IPS-NIHi7 (cell line): ENCODE measurements at regions not wholly inside any gene's neighbourhood (a gene's known extent, or its start where the extent isn't known, plus 50 kb on each side); places are given as distances from the start of the nearest gene placed in this dataset.

ENCODE experiments used
- DNase-seq: peaks from one replicate; pipeline ENCODE4 v3.0.0; 2012; ENCODE audit warnings: mixed read lengths; ENCODE audit errors: extremely low spot score

DNA sequence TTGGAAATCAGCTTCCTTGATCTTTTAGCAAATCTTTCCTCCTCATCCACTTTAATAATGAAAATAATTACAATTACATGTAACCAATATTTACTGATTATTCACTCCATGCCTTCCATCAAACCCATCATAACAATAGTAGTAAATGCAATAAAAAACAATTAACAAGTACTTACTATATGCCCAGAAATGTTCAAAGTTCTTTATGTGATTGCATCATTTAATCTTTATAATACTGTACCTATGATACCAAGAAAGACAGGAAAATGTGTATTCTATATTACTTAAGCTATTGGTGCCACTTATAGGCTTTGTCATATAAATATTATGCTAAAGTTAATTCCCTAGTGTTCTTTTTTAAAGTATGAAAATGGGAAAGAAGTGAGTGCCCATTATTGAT, 210.2 kb upstream of the PKDCC start:
- no peak for DNase-seq

DNA sequence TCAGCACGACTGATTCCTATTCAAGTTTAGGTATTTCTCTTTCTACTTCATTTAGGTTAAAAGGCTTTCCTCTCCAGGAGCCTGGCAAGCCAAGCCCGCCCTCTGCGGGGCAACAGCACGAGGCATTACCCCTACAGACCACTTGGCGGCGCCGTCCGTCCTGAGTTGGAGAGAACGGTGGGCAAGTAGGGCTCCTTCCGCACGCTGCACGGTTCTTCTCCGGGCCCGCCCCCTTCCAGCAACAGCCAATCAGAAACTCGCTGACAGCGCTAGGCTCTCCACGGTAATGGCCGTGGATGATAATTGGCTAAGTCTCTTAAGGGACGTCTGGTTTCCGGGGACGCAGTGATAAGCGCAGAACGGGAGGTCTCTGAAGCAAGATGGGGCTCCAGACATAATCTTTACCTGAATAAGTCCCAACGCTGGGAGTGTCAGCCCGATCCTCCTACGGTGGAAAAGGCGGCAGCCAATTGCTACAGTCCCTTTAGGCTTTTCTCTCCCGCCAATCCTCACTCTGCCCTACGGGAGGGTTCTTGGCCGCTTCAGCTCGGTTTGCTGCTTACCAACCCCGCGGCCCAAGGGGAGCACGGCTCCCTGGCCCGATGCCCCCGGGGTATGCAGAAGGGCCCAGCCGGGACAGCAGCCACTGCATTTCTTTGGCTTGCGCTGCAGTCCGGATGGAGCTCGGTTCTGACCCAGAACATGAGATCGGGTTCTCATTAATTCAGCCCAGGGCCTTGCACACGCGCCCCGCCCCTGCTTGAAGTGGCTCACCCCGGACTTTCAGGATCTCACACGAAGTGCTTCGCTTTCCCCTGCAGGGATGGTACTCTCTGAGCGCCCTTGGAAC, 206.9 kb upstream of the PKDCC start:
- DNase-seq: peak; percentile 98

DNA sequence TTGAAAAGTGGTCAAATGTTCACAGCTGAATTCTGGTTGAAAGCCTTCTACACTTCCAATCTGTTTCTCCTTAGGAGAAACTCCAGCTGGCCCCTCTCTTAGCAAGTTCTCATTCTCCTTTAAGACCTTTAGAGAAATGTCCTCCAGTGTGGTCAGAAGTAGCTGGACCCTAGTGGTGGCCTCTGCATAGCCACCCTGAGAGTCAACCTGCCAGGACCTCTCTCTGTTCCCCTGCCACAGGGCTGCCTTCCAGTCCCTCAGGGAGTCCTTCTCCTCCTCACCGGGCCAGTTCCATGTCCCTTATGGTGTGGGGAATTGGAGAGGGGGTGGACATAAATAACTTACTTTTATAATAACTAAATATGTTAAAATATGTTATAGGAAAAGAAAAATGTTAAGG, 200.9 kb upstream of the PKDCC start:
- no peak for DNase-seq

DNA sequence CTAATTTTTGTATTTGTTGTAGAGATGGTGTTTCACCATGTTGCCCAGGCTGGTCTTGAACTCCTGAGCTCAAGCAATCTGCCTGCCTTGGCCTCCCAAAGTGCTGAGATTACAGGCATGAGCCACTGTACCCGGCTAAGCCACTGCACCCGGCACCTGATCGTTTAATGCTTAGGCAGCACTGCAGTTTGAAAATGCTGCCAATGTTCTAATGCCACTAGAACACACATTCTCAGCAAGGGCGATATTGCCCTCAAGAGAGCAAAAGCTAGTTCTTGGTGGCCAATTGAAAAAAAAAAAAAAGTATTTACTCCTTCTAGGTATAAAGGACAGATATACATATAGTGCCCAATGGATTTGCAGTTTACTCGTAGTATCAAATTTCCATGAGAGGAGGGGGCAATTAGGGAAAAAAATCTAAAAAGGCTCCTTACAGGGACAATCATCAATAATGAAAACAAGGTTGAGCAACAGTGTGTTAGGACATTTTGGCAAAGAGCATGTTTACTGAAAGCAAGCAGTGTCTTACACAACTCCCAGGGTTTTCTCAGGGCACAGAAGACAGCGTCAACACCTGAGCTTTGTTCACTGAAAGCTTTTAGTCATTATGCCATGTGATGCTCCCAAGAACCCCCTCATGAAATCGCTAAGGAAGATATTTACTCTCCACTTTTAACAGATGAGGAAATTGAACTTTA, 199.9 kb upstream of the PKDCC start:
- no peak for DNase-seq

DNA sequence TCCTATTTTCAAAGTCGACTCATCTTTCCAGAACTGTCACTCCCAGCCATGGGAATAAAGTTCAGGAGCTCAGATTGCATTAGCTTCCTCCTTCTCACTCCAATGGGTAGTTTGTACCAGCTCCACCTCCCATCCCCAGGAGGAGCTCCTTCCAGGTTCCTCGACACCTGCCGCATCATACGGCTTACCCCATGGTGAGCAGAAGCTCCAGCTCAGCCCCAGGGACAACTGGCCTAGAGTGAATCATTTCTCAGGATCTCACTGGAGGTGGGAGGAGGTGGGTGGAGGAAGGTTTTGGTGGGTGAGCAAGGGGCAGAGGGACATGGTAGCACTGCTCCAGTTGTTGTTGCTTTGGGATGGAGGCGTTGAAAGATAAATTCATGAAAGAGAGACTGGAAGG, 196.3 kb upstream of the PKDCC start:
- DNase-seq: no peak

DNA sequence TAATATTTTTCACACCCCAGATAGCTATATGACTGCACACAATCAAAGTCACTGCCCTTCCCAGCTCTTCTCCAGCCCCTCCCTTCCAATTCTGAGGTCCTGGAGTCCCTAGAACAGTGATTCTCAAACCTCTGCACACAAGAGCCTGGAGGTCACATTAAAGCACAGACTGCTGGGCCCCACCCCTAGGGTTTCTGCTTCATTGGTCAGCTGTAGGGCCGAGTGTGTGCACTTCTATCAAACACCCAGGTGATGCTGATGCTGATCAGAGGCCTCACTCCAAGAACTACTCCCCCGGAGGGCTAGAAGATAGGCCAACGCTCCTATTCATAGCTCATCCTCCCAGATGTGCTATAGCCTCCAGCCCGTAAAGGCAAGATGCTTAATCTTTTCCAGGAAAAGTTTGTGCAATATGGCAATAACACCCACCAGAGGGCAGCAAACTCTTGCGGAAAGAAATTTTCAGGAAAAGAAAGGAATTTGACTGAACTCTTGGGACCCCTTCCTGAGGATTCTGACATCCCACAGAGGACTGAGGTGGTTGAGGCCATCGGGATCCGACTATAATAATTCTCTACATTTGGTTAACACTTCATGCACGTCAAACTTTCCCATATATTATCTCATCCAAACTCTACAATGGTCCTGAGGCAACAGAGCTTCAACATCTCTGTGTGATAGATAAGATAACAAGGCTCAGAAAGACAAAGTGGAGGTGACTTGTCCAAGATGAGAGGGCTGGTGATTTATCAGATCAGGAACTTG, 194.2 kb upstream of the PKDCC start:
- peak; percentile 71 for DNase-seq

DNA sequence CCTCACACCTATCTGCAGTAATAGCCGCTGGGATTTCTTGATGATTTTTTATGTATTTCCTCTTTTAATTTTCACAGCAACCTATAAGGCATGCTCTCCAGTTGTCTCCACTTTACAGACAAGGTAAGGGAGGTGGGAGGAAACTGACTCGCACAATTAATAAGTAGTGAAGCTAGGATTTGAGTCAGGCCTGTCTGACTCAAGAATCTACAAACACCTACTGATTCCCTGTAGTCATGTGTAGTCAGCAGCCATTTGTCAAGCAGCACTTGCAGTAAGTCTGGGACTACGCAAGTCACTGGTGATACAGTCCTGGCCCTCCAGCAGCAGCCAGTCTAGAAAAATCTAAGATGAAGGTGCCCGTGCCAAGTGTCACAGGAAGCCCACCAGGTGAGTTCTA, 193.6 kb upstream of the PKDCC start:
- no peak for DNase-seq

DNA sequence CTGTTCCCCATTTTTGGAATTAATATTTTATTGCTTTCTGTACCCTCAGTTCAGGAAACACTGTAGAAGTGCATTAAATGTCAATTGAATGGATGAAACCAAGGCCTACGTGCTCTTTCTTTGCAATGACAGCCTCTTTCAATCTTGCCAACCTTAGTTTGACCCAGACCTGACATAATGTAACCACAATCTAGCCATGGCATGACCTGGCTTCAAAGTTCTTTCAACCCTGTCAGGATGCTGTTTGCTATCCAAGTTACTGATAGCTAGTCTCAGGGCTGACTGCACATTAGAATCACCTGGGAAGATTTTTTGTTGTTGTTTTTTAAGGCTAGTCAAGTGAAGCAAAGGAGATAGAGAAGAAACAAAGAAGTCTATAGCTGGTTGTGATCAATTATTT, 190.9 kb upstream of the PKDCC start:
- DNase-seq: no peak

DNA sequence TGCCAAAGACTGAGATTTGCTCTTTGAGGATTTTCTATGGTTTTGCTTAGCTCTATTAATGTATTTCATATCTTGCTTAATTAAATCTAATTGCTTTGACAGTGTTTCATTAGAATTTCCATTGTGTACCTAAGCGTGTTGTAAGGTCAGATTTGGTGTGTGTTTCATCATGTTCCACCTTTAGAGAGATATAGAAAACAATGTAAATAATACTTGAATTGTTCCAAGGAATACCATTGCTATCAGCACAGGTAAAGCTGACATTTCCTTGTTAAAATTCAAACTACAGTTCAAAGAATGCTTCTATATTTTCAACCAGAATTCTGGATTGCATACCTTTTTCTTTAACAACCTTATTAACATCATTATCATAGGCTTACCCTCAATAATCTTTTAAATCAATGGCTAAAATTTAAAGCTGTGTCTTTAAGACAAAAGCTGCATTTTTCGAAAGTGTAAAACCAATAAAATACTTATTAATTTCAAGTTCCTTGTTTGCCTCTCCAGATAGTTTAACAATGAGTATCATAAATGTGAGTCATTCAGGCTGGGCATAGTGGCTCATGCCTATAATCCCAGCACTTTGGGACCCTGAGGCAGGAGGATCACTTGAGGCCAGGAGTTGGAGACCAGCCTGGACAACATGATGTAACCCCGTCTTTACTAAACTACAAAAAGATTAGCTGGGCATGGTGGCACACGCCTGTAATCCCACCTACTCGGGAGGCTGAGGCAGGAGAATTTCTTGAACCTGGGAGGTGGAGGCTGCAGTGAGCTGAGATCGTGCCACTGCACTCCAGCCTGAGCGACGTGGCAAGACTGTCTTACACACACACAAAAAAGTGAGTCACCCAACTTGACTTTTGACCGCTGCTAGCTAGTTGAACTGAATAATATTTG, 188.0 kb upstream of the PKDCC start:
- no peak for DNase-seq

DNA sequence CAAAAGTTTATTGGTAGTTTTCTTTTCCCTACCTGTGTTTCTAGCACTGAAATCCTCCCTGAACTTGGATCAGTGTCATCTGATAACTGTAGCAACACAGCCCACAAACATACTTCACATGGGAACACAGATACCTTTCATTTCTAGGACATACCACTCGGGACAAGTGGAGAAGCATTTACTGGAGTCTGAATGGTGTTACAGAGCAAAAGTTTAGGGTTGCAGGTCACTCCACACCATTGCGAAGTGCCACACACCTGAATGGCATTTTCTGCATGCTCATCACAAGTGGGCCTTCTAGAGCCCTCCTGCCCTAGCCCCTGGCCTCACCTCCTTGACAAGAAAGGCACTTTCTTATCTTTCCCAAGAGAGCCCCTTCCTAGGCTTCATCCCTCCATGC, 184.8 kb upstream of the PKDCC start:
- DNase-seq: no peak

DNA sequence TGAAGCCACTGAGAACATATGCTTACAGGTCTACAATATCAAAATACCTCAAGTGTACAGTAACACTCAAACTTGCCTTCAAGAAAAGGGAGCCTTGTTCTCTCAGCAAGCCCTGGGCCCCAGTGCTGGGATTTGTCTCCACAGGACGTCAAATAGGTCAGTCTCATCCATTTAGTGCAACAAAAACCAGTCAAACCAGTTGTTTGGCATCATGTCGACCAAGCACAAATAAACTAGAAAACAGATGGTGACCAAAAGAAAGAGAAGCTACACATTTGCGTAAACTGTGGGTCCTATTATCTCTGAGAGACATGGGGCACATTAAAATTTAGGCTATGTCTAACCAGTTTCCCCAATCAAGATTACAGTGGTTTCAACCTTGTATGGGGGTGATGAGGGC, 182.6 kb upstream of the PKDCC start:
- peak; percentile 36 for DNase-seq

DNA sequence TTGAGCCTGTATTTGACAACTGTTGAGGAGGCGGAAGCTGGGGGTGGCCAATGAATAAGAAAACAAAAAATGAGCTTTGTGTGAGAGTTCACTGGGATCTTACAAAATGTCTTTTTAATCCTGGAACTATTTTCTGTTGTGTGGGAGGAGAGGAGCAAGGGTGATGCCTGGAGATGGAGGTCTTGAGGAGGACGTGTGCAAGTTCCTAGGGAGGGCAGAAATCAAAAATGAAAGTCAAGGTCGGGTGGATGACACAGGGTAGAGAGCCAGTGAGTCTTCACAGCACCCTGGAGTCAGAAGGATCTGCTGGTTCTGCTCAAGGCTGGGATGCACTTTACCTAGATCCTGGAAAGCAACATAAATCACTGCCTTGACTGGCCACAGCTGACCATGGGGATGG, 180.3 kb upstream of the PKDCC start:
- no peak for DNase-seq

DNA sequence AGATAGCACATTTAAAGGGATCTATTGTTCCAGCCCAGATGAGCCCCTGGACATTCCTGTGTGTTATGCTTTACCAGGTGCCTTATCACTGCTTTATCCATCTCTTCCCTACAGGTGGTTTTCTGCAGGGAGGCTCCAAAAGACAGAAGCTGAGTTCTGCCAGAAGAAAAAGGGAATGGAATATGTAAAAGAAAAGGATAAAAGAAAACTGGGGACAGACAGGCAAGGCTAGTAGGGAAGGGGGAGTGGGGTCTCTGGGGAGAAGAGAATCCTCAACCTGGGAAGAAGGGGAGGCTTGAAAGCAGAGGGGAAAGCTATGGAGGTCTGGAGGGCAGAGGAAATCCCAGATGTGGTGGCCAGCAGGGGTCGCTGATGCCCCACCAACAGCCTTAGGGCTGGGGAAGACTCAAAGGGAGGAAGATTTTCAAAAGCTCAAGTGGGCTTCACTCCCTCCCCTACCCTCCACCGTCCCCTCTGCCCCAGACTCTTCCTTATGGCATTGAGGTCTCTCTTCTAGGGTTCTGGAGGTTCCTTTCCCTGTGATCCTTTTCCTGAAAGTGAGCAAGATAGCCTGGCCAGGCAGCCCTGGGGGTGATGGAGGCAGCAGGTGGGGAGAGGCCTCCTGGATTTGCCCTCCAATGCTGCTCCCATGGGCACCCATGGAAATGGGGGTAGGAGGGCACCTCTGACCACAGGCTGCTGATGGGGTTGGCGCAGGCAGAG, 178.1 kb upstream of the PKDCC start:
- peak; percentile 86 for DNase-seq

DNA sequence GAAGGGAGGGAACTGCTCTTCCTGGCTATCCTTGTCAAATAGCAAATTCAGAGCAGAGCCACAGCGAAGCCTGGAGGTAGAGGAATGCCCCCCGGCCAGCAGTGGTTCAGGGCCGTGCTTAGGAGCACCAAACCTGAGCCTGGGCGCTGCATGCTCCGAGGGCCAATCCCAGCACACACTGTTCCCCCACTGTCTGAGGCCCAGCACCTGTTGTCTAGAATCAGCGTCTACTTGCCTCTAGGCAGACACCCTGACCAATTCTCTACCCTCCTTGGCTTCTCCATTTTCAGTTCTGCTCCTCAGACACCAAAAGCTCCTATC, 177.6 kb upstream of the PKDCC start:
- DNase-seq: no peak

DNA sequence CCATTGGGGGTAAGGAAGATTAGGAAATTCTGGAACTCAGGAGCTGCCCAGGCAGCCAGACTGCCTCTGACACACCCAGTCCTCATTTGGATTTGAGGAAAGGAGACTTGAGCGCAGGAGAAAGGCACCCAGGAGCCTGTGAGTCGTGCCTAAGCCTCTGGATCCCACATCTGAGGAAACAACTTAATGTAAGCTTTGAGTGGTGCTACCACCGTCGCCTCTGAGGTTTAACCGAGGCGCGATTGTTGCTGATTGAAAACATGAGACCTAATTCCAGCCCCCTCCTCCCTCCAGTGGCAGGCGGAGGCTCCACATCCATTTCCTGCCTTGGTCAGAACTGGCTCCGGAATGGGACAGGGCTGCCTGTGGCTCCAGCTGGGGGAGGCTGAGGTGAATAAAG, 176.7 kb upstream of the PKDCC start:
- peak; percentile 75 for DNase-seq

DNA sequence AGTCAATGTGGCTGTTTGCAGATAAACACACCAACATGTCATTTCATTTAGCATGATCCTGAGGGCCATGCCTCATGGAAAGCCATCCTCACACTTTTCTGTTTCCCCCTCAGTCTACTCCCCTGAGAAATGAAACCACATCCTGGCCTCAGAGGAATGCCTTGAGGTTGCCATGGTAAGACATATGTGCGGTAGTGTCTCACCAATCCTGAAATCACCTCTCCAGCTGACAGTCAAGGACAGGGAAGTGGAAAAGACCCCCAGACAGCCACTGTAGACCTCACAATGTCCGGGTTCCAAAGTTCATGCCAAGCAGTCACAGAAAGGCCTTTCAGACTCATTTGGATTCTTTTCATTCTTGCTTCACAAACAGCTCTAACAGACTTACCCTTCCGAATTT, 175.2 kb upstream of the PKDCC start:
- no peak for DNase-seq

DNA sequence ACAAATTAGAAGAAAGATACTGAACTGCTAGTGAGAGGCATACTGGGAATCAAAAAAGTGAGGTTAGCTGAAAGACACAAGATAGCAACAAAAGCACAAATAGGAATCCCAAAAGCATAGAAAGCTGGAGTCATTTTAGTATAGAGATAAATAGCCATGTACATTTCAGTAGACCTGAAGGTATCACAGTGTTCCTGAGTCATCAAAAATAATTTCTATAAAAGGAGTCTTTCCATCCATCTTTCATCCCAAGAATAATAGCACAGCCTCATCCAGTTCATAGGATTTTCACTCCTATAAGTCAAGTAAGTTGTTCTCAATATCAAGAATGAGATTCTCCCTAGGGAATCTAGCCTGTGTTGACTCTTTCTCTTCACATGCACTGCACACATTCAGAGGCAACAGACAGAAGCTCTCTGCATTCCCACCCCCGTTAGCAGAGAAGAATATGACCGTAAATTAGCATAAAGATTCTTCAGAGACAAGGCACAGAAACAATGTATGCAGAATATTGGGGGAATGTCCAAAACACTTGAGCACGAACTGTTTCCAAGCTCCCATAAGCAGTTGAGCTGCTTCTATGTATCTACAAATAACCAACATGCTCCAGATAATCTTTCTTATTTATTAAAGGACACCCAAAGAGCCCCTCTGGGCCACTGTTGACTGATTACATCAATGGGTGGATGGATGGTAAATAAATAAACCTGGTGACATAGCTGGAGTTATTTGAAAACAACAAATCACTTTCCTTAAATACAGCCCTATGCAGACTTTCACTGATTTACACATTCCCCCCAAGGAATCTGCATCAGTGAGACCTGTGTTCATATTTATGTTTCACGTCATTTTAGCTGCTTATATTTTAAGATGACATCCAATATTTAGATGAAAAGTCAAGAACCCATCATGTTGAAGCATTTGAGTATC, 174.5 kb upstream of the PKDCC start:
- no peak for DNase-seq

DNA sequence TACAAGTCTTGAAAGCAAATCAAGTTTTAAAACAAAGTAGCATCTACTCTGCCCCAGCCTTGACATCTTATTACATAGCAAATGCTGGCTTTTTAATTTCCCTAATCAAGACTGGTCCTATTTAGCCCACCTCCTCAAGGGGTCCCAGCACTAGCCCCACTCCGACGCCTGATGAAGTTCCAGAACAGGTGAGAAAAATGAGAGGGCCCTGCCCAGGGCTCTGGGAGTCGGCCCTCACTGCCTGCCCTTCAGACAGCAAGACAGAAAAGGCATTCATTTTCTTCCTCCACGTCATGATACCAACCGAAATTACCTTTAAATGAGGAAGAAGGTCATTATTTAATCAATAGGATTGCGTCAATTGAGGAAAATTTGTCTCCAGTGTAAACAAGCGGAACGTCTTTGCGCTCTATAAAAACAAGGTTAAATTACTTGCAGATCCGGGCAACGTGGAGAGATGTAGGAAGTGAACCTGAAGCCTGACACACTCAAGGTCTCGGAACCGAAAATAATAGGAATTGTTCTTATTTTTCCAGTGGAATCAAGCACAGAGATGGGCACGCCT, 170.6 kb upstream of the PKDCC start:
- no peak for DNase-seq

DNA sequence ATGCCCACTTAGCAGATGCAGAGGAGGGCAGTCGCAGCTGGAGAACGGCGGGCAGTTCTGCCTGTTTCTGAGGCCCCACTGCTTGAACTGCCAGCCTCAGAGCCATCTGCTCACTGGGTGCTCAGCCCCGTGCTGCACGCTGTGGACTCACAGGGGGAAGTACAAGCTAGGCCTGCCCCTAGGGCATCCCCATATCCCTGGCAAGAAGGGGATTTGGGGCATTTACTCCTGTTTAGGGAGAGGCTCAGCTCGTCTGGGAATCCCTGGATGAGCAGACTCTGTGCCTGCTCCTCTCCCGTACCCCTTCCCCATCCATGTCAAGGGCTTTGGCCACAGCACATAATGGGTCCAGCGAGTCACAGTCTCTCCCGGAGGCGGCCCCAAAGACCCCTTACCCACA, 169.8 kb upstream of the PKDCC start:
- DNase-seq: no peak
